ENCODE measurements at regions not wholly inside any gene's neighbourhood (a gene's known extent, or its start where the extent isn't known, plus 50 kb on each side); places are given as distances from the start of the nearest gene placed in this dataset.
"Not testable (repeated sequence)": the region's sequence is repeated elsewhere in the genome, so short reads cannot be mapped to it uniquely, and the experiment has no call there.

DNA sequence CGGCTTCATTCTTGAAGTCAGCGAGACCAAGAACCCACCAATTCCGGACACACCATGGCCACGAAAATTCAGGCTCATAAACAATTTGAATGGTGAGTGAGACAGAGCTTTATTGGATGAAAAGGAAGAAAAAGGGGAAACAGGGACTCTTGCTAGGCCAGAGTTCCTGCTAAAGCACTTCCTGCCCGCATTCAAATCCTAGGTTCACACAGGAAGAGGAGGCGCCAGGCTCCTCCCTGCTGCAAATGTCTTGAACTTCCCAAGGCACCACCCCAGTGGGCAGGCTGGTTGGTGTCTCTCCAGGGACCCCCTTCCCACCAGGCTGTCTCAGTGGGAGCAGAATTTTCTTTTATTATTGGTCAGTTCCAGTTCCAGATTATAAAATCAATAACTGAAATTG, 121.2 kb downstream of the FSCB start:
- no peak for DNase-seq (ENCODE audit: low read depth)

DNA sequence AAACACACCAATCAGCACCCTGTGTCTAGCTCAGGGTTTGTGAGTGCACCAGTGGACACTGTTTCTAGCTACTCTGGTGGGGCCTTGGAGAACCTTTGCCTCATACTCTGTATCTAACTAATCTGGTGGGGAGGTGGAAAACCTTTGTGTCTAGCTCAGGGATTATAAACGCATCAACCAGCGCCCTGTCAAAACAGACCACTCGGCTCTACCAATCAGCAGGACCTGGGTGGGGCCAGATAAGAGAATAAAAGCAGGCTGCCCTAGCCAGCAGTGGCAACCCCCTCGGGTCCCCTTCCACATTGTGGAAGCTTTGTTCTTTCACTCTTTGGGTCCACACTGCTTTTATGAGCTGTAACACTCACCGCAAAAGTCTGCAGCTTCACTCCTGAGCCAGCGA, 121.8 kb downstream of the FSCB start:
- DNase-seq (ENCODE audit: low read depth) = not testable (repeated sequence)

DNA sequence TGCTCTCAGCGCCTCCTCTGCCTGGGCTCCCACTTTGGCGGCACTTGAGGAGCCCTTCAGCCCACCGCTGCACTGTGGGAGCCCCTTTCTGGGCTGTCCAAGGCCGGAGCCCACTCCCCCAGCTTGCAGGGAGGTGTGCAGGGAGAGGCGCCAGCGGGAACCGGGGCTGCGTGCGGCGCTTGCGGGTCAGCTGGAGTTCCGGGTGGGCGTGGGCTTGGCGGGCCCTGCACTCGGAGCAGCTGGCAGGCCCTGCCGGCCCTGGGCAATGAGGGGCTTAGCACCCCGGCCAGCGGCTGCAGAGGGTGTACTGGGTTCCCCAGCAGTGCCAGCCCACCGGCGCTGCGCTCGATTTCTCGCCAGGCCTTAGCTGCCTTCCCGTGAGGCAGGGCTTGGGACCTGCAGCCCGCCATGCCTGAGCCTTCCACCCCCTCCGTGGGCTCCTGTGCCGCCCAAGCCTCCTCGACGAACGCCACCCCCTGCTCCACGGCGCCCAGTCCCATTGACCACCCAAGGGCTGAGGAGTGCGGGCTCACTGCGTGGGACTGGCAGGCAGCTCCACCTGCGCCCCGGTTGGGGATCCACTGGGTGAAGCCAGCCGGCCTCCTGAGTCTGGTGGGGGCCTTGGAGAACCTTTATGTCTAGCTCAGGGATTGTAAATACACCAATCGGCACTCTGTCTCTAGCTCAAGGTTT, 122.3 kb downstream of the FSCB start:
- not testable (repeated sequence) for DNase-seq (ENCODE audit: low read depth)

DNA sequence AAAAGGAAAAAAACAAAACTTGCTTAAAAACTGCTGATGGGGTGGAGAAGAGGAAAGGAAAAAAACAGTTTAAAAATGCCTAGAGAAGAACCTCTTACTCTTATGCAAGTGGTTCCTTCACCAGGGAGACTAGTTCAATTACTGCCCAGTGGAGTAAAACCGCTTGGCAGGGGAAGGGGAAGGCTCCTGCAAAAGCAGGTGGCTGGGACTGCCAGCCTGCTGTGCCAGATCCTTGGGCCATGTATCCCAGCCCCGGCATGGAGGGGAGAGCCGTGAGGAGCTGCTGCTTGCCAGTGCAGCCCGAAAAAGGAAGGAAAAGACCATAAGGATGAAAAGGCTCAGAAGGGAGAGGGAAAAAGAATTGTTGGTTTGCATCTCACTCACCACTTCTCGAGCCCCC, 123.0 kb downstream of the FSCB start:
- DNase-seq (ENCODE audit: low read depth) = no peak

DNA sequence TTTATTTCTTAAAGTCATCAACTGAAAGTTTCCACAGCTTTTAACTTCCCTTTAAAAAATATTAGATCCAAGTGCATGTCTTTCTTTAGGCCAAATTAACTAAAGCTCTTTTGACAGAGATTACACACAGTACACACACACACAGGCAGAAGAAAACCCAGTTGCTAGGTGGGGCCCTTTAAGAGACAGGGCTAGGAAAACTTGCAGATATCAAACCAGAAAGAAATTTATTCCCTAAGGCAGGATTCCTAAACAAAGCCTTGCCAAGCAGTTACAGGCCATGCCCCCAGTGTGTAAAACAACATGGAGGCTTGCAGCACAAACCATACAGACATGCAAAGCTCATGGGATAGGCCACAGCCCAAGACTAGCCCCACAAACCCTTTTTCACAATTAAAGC, 123.4 kb downstream of the FSCB start:
- no peak for DNase-seq (ENCODE audit: low read depth)

DNA sequence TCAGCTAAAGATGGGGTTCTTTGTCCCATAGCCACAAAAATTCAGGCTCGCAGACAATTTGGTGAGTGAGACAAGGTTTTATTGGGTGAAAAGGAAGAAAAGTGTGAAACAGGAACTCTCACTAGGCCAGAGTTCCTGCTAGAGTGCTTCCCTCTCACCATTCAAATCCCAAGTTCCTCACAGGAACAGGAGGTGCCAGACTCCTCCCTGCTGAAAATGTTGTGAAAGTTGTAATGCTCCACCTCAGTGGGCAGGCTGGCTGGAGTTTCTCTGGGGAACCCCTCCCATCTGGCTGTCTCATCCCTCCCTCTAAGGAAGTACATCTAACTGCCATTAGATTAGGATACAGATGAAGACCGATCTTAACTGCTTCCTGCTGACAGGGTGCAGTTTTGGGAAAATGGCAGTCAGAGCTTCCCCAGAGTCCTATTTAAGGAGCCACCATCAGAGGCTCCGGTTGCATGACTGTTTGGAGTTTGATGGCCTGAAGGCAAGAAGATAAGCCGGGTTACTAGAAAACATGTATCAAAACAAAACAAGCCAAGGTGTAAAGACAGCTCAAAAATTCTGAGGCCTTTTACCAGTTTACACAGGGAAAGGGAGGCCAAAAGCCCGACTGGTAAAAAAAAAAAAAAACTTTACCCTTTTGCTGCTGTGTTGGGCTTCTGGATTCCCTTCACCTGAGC, 127.6 kb downstream of the FSCB start:
- no peak for DNase-seq (ENCODE audit: low read depth)

DNA sequence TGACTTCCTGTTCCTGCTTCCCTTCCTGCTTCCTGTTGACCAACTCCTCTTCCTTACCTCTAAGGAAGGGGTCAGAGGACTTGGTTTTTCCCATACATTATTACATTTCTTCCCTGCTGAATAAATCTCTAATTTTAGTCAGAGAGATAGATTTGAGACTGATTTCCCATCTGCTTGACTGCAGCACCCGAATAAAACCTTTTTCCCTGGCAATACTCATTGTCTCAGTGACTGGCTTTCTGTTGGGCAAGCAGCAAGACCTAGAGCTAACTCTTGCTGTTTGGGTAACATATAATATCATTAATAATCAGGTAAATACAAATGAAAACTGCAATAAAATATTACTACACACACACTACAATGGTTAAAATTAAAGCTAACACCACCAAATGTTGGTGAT, 132.2 kb downstream of the FSCB start:
- DNase-seq (ENCODE audit: low read depth) = no peak

DNA sequence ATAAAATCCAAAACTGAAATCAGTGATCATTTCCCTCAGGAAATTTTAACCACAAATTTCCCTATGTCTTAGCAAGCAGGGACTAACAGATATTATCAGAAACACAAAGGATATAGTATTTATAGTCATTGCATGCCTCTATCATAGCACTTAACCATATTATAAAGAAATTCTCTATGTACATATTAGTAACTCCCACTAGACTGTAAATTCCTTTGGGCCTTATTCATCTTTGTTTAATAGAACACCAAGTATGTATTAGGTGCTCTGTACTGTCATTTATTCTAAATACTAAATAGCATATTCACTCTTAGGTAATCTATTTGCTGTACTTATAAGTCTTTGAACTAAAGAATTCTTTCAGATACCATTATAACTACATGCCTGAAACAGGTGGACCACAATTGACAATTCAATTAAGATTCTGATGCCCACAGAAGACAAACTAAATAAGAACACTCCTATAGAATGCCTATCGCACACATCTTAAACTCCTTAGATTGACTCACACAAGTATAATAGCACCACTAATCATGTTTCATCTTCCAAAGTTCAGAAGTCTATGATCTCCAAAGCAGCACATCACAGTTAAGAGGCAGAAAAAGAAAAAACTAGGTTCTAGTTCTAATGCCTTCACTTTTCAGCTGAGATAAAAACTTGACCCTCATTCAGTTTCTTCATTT, 134.1 kb downstream of the FSCB start:
- no peak for DNase-seq (ENCODE audit: low read depth)

DNA sequence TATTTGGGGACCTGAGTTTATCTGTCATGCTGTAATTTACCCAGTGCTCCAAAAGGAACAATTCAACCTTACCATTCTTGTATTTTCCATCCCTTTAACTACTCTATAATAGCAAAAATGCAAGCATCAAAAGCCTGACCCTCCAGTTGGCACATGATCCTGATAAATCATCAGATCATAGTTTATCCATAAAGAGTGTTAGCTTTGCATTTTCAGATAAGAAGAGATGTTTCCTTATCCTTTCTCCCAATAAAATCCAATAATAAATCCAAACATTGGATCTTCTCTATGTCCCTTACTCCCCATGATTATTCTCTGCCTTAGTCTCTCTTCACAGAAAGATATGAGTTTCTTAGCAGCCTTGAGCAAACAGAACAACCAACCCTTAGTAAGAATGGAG, 134.9 kb downstream of the FSCB start:
- DNase-seq (ENCODE audit: low read depth) = no peak

DNA sequence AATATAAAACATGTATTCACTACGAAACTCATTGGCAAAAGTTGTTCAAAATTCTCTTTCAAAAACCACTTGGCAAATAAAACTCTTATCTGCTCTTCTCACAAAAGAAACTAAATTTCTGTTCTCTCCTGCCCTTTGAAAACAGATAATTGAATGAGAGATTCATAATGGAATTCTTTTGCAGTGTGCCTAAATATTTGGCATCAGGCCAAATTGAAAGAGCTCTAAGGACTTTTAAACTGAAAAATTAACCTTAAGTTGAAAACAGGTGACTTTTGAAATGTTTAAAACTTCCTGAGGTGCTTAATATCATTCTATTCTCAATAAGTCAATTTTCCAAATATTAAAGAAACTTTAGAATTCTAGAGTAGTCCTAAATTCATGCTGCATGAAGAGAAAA, 136.4 kb downstream of the FSCB start:
- DNase-seq (ENCODE audit: low read depth) = no peak

DNA sequence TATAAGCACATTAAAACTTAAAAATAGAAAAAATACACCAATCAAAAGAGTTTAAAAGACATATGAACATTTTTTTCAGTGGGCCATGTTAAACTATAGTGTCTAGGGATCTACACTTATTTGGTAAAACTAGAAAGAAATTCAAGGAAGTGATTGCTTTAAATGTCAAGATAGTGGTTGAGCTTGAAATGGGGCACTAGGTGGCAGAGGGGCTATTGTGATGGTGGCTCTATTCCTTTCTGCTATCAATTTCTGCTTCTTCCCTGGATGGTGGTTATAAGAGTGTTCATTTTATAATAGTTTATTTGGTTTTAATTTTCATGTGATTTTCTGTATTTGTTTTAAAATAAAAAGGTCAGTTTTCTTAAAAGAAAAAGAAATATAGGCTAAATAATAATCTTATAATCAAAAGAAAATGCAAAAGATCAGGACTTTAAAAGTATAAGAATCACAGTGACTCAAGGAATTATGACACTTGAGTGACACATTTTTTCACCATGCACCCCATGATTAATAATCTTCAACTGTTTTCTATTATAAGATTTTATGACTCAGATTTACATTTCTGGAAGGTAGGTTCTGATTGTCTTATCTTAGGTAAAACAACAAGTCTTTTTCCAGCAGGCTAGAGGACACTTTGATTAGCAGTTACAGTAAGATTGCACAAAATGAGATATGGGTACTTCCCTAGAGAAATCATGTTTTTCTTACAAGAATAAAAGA, 137.5 kb downstream of the FSCB start:
- no peak for DNase-seq (ENCODE audit: low read depth)

DNA sequence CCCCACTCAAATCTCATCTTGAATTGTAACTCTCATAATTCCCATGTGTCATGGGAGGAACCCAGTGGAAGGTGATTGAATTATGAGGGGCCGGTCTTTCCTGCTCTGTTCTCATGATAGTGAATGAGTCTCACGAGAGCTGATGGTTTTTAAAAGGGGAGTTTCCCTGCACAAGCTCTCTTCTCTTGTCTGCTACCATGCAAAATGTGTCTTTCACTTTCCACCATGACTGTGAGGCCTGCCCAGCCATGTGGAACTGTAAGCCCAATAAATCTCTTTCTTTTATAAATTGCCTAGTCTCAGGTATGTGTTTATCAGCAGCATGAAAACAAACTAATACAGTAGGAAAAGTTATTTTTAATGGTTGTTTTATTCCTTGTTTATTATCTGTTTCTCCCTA, 146.0 kb downstream of the FSCB start:
- DNase-seq (ENCODE audit: low read depth) = no peak

DNA sequence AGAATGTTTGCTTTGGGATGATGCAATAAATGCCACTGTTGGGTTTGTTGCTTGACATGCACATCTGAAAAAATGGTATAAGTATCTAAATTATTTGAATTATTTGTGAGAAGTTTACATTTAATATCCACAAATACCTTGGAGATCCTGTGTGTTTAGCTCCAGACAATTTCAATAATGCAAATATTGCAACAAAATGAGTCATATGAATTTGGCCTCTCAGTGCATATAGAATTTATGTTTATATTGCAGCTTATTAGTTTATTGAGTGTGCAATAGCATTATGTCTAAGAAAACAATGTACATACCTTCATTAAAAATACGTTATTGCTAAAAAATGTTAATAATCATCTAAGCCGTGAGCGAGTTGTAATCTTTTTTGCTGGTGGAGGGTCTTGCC, 153.3 kb downstream of the FSCB start:
- peak; percentile 6 for DNase-seq (ENCODE audit: low read depth)

DNA sequence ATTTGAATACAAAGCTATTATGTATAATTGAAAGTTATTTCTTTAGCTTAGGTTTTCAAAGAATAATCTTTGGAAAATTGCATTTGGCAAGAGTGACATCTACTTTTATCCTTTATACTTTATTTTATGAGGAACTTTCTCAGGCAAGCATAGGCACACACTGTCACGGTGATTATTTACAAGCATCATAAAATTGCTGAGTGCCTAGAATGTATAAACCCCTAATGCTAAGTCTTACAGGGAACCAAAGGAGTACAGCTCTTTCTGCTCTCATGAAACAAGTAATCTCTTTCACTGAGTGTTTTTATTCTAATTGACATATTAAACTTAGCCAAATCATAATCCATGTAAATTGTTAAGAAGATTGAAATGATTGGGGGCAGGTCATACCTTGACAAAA, 154.9 kb downstream of the FSCB start:
- no peak for DNase-seq (ENCODE audit: low read depth)

DNA sequence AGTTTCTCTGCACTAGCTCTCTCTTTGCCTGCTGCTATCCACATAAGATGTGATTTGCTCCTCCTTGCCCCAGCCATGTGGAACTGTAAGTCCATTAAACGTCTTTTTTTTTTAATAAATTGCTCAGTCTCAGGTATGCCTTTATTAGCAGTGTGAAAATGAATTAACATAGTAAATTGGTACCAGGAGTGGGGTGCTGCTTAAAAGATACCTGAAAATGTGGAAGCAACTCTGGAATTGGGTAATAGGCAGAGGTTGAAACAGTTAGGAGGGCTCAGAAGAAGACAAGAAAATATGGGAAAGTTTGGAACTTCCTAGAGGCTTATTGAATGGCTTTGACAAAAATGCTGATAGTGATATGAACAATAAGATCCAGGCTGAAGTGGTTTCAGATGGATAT, 159.8 kb downstream of the FSCB start:
- DNase-seq (ENCODE audit: low read depth) = no peak

DNA sequence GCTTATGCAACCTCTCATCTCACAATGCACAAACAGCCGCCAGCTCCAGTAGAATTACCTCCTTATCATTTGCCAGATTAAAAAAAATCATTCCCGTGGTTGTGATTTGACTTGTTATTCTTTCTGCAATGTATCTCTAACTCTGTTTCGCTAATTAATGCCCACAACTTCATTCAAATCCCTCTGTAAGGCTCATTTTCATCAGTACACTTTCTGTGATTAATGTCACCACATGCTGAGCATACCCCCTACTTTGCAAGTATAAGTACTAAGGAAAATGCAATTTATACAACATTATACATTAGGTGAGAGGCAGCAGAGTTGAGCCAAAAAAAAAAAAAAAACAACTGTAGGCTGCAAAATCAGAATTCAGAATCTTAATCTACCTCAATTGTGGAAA, 166.0 kb downstream of the FSCB start:
- DNase-seq (ENCODE audit: low read depth) = no peak

DNA sequence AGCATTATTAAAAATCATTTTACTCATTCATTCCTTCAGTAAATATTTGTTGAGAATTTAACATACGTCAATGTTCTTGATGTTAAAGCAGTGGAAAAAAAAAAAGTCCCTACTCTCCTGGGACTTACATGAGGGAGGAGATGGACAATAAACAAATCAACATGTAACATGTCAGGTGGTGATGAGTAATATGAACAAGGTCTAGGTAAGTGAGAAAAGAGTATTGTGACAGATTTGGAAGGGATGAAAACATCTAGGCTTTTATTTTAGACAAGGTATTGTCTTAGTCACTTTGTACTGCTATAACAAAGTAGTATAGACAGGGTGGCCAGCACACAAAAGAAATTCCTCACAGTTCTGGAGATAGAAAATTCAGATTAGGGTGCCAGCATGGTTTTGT, 167.2 kb downstream of the FSCB start:
- DNase-seq (ENCODE audit: low read depth) = no peak

DNA sequence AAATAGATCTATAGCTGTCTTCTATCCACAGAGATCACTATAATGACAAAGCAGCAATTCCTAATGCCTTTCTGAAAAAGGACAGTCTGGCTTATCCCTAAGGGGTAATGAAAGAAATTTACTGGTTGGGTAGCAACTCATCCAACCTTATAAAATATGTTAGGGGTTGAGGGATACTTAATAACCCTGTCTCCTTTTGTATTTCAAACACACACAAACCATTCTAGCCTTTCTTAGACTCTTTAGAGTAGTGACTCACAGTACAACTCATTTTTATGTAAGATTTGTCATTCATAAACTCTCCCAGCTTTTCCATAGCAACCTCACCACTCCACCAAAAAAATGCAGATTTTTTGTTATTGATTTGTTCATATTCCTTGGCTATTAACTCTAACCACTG, 167.9 kb downstream of the FSCB start:
- no peak for DNase-seq (ENCODE audit: low read depth)

DNA sequence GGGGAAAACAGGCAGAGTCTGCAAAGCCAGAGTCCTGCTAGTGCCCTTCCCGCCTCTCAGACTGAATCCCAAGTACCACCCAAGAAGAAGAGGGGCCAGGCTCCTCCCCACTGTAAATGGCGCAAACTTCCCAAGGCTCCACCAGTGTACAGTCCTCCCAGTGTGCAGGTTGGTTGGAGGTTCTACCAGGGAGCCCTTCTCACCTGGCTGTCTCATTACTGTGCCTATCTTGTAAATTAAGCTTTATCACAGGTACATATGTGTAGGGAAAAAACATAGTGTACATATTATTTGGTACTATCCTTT, 189.7 kb downstream of the FSCB start:
- no peak for DNase-seq (ENCODE audit: low read depth)

DNA sequence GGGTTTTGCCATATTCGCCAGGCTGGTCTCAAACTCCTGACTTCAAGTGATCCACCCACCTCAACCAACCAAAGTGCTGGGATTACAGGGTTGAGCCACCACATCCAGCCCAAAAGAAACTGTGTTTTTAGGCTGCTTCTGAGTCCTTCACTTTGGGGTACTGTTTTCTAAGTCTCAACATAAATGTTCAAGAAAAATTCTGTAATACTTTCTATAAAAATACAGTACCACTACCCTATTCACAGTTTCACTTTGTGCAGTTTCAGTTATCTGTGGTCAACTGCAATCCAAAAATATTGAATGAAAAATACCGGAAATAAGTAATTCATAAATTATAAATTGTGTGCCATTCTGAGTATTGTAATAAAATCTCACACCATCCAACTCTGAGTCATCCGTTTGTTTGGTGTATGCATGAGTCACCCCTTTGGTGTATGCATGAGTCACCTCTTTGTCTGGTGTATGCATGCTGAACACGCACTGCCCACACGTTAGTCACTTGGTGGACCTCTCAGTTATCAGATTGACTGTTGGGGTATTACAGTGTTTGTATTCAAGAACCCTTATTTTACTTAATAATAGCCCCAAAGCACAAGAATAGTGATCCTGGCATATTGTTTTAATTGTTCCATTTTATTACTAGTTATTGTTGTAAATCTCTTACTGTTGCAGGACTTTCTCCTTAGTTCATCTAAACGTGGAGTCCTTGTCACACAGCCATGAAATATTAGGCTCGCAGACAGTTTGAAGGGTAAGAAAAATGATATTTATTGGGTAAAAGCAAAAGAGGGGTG, 190.2 kb downstream of the FSCB start:
- DNase-seq (ENCODE audit: low read depth) = peak; percentile 96

DNA sequence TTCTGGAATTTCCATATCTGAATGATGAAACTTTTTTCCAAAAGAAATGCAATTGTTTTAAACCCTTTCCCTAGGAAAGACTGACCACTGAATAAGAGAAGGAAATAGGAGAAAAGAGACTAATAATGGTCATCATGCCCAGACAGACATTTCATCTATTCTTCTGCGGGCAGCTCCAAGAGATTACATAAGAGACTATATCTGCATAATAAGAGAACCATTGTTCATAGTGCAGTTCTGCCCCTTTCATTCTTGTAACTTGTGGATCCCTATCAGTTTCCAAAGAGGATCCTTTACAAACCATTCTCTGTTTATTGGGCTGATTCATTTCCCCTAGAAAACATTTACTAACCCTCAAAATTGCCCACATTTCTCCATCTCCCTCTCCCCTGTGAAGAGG, 197.8 kb downstream of the FSCB start:
- DNase-seq (ENCODE audit: low read depth) = no peak

DNA sequence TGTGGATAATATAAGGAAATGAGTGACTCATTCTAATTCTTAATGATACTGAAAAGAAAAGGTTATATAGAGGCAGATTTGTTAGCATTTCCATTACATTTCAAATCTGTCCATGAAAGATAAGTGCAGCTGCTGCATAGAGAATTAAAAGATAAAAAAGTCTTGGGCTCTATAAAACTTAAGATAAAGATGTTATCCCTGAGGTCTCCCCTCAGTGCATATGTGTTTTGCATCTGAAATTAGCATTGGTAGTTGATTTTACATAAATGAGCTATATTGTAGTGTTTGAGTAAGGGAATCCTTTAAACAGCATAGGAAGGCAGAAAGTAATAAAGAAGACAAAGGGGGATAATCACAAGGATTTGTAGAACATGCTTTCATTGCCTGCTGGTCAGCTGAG, 206.2 kb downstream of the FSCB start:
- no peak for DNase-seq (ENCODE audit: low read depth)

All from iris pigment epithelial cell (primary cell).